ENCODE measurements at regions not wholly inside any gene's neighbourhood (a gene's known extent, or its start where the extent isn't known, plus 50 kb on each side); places are given as distances from the start of the nearest gene placed in this dataset.

DNA sequence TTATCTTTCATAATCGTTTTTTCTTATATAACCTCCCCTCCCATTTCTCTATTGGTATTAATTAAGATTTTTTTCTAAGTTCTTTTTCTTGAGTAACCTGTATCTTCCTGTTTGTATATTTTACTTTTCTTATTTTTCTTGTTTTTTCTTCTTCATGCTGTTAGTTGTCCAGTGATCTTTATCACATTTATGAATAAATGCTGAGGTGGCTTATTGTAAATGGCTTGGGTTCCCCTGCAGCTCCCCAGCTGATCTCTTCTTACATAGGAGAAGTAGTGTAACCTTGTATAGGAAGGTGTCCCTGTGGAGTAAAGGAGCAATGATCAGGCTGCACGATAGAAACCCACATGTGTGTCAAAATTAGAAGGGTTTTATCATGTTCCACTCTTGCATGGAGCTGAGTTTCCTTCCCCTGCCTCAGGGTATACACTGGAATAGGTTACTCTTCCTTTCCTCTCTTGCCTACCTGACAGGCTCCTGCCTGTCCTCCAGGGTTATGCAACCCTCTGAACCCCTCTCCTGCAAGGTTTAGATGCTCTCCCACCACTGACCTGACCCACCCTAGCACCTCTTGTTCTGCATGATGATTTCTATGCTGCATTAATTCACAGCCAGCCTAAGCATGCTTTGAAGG is 334.8 kb upstream of the RGS6 start:
- DNase-seq (ENCODE audit: low read depth in 2 of 2): no peak

DNA sequence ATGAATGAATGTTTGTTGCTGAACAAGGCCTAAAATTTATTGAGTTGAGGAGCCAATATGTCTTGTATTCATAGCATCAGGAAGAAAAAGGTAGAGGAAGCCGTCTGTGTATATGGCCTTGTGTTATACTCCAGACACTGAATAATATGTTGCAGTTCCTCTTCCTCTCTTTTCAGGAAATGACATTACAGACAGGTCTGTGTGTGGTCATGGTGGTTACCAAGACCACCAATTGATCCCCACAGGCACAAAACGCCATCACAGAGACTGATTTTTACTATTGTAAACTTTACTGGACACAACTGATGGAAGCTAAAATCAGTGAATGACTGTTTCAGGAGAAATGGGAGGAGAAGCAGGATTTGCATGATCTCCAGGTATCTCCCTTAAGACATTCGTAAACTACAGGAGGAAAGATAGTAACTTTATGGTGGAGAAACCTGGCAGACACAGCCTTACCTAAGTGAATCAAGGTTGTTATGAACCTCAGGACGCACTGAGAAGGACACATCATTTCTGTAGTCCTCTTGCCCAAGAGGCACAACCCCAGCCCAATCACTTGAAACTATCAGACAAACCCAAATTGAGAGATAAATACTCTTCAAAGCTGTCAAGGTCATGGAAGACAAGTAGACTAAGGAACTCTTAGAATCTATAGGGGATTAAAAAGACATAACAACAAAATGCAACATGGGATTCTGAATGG is 334.1 kb upstream of the RGS6 start:
- no peak for DNase-seq (ENCODE audit: low read depth in 2 of 2)

DNA sequence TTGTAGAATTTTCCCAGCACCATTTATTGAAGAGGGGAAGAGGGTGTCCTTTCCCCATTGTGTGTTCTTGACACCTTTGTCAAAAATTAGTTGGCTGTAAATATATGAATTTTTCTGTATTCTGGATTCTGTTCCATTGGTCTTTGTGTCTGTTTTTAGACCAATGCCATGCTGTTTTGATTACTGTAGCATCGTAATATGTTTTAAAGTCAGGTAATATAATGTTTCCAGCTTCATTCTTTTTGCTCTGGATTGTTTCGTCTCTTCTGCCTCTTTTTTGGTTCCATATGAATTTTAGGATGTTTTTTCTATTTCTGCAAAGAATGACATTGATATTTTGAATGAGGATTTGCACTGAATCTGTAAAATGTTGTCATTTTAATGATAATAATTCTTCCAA is 331.9 kb upstream of the RGS6 start:
- no peak for DNase-seq (ENCODE audit: low read depth in 2 of 2)

DNA sequence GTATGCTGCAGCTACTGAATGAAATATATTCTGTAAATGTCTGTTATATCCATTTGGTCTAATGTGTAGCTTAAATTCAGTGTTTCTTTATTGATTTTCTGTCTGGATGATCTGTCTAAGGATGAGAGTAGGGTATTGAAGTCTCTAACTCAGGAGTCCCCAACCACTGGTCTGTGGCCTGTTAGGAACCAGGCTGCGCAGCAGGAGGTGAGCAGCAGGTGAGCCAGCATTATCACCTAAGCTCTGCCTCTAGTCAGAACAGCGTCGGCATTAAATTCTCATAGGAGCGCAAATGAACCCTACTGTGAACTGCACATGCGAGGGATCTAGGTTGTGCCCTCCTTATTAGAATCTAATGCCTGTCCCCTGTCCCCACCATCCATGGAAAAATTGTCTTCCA is 329.7 kb upstream of the RGS6 start:
- no peak for DNase-seq (ENCODE audit: low read depth in 2 of 2)

DNA sequence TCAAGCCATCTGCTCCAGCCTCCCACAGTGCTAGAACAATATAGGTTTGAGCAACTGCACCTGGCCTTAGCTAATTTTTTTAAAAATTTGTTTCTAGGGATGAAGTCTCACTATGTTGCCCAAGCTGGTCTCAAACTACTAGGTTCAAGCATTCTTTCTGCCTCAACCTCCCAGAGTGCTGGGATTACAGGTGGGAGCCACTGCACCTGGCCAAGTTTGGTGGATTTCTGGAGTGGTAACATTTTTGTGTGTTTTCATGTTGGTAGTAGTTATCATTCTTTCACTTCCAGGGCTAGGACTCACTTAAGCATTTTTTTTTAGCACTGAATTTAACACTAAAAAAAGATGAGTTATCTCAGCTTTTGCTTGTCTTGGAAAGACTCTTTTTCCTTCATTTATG is 328.0 kb upstream of the RGS6 start:
- no peak for DNase-seq (ENCODE audit: low read depth in 2 of 2)

DNA sequence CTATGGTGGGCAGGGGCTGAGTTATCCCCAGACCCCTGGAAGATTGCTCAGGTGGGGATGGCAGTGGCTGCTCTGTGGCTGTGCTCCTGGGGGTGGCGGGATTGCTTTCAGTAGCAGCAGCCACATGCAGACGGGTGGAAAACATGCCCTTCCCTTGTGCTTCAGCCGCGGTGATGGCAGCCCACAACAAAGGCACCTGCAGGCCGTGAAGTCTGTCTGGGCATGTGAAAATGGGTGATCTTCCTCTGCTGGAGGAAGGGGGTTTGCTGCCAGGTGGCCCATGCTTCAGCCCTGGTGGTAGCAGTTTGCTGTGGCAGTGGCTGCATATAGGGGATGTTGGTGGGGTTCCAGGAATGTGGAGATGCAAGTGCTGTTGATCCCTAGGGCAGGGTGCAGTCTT is 326.2 kb upstream of the RGS6 start:
- DNase-seq (ENCODE audit: low read depth in 2 of 2): no peak

DNA sequence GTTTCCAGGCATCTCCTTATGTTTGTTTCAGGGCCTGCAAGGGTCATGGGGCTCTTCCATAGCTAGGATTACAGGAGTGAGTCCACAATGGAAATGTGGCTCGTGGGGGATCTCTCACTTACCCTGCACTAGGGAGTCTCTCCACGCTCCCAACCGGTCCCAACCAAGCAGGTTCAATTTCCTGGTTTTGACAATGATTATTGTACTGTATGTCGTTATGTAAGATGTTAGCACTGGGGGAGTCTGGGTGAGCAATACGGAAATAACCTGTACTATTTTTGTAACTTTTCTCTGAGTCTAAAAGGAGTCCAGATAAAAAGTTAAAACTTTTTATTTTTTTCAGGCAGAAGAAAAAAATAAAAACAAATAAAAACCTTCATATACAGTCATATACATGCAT is 325.7 kb upstream of the RGS6 start:
- DNase-seq (ENCODE audit: low read depth in 2 of 2): no peak

DNA sequence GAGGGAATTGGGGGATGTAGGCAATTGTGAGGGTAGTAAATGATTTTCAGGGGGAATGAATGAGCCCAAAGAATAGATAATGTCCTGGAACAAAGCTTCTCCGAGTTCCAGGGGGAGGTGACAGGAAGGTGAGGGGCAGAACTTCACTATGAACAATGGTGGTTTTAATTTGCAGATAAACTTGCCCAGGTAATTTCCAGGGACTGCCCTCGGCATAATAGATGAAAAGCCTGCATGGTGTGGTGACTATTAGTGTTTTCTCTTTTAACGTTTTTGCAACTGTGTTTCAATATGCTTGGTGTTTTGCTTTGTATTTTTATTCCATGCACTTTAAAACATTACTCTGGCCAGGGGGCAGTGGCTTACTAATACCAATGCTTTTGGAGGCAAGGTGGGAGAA is 325.2 kb upstream of the RGS6 start:
- no peak for DNase-seq (ENCODE audit: low read depth in 2 of 2)

DNA sequence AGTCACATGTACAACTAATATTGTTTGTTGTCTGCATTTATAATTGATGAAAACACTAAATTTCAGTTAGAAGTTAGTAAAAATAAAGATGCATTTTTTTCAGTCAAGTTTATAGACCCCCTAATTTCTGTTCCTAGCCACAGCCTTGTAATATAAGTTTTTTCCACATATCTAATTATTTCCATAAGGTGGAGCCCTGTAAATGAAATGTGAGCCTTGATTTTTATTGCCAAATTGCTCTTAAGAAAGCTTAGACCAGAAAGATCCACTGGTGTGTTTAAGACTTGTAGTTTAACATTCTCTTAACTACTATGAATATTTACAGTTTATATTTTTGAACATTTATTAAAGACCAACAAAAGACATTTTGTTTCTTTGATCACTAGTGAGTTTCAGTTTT is 322.1 kb upstream of the RGS6 start:
- no peak for DNase-seq (ENCODE audit: low read depth in 2 of 2)

DNA sequence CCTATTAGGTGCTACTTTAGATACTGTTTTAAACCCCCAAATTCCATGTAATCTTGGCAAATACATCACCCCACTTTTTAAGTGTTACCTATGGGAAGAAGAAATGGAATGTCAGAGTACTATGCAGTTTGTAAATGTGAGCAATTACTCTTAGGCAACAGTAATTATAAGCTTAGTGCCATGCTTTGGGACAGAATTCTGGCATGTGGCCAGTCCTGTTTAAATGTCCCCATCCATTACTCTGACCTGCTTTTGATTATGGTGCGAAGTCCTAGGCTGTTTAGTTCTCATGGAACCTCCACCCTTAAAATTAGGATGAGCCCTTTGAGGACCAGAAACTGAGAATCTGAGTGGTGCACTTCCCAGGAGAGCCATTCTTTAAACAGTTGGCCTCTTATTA is 321.4 kb upstream of the RGS6 start:
- DNase-seq (ENCODE audit: low read depth in 2 of 2): no peak

DNA sequence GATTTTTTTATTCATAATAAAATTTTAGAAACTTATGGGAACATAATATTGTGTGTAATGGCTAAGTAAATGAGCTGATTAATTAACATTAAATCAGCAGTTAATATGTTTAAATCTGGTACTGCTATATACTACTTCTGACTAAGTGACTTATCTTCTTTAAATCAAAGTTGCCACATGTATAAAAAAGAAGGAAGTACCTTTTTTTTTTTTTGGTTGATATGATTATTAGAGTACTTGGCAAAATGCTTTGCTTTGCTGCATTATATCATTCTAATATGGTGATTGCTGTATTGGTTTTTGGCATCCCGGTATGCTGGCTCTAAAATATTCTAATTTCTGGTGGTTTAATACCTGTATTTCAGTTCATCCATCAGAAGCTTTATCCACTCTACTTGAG is 319.1 kb upstream of the RGS6 start:
- DNase-seq (ENCODE audit: low read depth in 2 of 2): no peak

DNA sequence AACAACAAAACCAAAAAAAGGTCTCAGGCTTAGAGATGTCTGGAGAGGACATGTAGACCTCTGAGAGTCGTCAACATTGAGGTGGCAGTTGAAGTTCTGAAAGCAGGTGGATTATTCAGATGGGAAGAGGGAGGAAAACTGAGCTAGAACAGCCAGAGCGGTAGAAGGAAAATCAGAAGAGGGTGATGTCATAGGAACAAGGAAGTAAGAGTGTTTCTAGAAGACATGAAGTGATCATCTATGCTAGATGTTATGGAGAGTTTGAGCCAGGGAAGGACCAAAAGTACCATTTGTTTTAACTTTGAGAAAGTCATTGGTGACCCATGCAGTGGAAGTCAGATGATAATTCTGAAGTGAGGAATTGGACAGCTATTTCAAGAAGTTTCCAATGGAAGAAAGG is 316.2 kb upstream of the RGS6 start:
- DNase-seq (ENCODE audit: low read depth in 2 of 2): no peak

DNA sequence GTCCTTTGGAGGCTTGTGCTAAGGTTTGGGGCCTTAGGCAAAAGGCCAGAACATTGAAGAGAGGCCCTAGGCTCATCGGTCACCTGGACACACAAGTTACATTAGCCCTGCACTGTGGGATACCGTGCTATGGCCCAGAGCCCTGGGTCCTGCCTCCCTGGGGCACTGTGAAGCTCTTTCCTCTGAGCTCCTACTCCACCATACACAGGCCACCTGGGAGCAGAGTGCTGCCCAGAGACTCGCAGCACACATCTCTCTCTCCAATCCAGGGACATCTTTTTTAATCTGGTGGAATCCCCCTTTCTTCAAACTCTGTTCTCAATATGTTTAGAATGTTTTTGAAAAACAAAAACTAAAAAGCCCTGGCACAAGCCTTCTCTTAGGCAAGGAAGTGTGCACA is 314.2 kb upstream of the RGS6 start:
- DNase-seq (ENCODE audit: low read depth in 2 of 2): no peak

DNA sequence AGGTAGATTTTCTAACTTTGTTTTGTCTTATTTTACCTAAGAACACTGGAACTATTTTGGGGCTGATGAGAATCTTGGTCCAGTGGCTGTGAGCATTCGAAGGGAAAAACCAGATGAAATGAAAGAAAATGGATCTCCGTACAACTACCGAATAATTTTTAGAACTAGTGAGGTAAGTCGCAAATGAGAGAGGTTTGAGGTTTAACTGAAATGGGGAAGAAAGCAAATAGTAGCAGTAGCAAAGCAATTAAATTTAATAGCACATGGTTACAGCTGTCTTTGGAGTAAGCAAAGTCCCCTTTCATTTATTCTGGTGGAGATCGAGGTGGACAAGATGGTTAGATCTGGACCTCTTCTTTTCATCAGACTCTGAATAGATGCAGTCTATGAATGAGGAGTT is 313.5 kb upstream of the RGS6 start:
- DNase-seq (ENCODE audit: low read depth in 2 of 2): no peak

DNA sequence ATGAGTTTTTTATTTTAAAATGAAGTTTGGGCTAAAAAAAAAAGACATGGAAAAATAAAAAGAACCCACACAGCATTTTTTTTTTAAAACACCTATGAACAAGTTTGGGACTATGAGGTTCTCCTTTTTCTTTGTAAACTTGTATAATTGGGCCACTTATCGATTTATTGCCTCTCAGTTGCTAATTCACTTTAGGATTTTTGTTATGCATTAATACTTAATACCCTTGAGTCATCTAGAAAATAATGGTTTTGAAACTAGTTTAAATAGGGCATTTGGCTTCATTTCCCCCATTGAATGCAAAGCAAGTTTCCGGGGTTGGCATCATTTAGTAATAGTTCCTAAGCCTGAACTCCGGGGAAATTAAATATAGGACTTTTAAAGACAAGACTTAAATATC is 312.8 kb upstream of the RGS6 start:
- DNase-seq (ENCODE audit: low read depth in 2 of 2): no peak

DNA sequence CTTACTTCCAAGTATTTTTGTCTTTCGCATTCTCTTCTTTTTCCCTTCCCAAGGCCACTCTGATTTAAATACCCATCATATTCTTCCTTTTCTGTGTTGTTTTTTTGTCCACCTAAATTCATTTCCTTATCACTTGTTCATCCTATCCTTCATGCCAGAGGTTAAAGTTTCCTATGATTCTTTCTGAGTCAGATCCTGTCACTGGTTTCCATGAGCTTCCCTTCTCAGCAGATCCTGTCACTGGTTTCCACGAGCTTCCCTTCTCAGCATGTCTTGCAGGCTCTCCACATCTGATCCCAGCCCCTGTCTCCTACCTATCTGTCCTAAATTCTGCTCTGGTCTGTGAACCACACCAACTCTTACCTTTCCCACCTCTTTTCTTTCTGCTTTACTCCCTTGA is 311.8 kb upstream of the RGS6 start:
- DNase-seq (ENCODE audit: low read depth in 2 of 2): peak; percentile 28 to 78

DNA sequence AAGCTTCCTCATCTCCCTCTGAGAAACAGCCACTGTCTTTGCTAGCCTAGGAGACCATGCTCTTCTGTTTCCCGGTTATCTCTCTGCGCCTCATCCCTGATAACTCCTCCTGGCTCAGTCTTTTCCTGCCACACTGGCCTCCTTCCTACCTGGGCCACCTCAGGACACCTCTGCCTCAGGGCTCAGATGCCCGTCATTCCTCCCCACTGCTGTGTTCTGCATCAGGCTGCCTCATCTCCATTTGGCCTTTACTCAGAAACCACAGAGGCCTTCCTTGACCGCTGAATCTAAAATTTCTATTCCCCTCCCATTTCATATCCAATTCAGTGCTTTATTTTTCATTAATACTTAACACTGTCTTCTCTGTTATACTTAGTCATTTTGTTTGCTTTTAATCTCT is 311.0 kb upstream of the RGS6 start:
- no peak for DNase-seq (ENCODE audit: low read depth in 2 of 2)

DNA sequence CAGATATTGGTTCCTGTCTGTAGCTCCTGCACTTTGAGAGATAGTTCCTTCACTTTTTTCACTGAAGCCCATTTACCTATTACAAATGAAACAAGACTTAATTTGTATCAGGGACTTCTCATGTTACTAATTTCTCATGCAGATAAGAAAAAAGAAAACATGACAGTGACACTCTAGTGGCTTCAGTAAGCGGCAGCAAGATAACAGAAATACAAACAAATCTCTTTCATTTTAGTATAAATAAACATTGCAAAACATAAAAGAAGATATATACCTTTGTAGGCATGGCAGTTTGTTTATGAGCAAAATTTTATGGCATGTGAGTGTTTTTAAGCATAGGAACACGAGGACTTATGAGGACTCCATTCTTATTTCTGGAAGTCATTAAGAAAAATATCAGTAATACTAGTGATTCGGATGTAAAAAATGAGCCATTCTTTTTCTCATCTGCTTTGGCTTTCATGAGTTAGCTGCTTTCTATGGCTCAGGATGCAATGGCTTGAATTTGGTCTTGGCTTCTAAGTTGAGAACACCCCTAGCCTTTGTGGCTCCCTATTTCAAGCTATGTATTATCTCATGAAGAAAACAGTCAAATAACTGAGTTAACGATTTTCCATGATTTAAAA is 310.1 kb upstream of the RGS6 start:
- DNase-seq (ENCODE audit: low read depth in 2 of 2): no peak

DNA sequence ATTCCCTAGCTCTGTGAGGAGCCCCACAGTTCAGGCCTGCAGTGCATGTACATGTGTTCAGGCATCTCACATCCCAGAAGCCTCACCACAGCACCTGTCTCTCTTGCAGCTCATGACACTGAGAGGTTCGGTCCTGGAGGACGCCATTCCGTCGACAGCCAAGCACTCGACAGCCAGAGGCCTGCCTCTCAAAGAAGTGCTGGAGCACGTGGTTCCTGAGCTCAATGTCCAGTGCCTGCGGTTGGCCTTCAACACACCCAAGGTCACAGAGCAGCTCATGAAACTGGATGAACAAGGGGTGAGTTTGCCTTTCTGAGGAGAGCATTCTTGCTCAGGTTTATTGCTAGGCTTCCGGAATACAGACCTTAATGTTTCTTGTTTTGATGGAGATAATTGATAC is 308.3 kb upstream of the RGS6 start:
- no peak for DNase-seq (ENCODE audit: low read depth in 2 of 2)

DNA sequence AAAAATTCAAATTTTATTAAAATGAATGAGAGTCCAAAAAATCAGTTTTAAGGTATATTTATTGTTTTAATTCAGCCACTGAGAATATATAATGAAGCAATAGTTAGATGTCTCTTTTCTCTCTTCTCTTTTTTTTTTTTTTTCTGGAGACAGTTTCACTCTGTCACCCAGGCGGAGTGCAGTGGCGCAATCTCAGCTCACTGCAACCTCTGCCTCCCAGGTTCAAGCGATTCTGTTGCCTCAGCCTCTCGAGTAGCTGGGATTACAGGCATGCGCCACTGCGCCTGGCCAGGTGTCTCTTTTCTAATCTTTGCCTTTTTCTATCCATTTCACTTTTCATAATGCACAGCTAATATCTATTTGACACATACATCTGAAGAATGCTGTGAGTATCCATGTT is 307.1 kb upstream of the RGS6 start:
- no peak for DNase-seq (ENCODE audit: low read depth in 2 of 2)

DNA sequence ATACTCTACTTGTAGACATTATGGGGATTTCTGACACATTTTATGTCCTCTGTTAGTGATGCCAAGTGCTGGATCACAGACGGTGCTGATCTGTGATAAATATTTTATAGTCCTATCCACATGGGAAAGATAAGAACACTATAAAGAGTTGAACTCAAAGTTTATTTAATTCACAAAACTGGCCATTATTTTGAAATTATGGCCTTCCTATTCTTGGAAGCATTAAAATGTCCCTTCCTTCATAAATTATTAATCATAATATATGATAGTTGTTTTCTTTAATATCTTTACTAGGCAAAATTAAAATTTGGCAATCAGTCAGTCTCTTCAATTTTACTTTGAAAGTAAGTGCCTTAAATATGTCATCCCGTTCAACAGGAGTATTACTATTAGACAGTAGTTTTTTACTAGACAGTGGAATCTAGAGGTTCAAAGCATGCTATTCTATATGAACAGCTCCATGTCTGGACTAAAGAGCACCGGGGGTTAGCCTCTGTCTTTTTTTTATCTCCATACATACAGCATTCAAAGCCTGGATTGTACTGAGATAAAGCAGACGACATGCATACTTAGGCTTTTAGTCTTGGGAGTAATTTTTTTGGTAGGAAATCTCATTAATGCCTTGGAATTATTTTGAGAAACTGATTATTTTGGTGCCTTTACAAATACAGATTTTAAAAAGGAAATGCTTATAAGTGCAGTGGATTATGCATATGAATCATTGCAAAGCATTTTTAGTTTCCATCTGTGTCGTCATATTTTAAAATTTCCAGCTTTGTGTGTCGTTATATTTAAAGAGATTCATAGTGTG is 306.1 kb upstream of the RGS6 start:
- no peak for DNase-seq (ENCODE audit: low read depth in 2 of 2)

DNA sequence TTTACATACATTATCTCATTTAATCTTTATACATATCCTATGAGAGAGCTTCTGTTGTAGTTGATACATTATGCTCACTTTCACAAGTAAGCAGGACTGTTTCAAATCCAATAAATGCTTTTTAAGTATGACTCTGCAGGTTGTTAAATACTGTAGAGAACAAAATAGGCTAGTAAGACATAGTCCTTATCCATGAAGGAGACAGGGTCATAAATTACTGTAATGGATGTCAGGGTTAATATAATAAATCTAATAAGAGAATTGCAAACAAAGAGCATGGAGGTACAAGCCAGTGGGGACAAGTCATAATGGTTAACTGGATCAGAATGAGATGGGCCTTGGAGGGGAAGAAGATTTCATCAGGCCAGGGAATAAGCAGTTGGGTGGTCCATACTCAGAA is 303.8 kb upstream of the RGS6 start:
- DNase-seq (ENCODE audit: low read depth in 2 of 2): no peak

DNA sequence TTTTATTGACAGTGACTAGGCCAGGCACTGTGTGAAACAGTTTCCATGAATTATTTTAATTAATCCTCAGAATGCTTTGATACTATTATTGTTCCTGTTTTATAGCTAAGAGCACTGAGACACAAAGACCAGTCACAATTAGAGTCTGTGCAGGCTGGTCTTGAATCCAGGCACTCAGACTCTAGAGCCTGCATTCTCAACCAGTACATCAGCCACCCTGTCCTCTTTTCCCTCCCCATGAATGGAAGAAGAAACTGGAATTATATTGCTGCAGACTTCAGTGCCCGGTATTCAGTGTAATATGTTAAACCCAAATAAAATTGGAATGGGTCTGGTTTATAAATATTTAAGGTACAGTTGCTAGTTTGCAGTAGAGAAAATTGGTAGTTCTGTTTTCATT is 303.0 kb upstream of the RGS6 start:
- DNase-seq (ENCODE audit: low read depth in 2 of 2): no peak
